ENCODE measurements at regions not wholly inside any gene's neighbourhood (a gene's known extent, or its start where the extent isn't known, plus 50 kb on each side); places are given as distances from the start of the nearest gene placed in this dataset.

- no peak for DNase-seq
Observed at GRCh38 chr5:156232251-156232869, 94.6 kb upstream of the SGCD start.

GRCh38 chr5:156237361-156237760 is 89.6 kb upstream of the SGCD start:
- no peak for DNase-seq

GRCh38 chr5:156239800-156240199 is 87.2 kb upstream of the SGCD start:
- no peak for DNase-seq

- DNase-seq, result no peak
Observed at GRCh38 chr5:156240414-156240813, 86.5 kb upstream of the SGCD start.

GRCh38 chr5:156241266-156241665 is 85.7 kb upstream of the SGCD start:
- no peak for DNase-seq

DNA sequence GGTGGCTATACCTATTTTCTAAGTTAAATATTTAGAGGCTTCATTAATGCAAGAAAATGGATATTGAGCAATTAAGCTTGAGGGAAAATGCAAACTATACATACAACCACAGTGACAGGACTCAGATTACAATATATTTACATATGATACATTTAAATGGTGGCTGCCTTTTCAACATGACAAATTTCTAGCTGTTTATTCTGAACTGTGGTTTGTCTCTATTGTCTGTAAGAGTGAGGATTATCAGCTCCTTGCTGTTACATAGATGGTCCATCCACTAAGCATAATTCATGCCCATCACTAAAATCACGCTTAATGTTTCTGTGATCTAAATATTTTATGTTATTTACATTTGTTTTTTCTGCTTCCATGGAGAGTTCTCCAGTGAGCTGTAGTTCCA is 81.1 kb upstream of the SGCD start:
- no peak for DNase-seq

GRCh38 chr5:156251076-156251475 is 75.9 kb upstream of the SGCD start:
- no peak for DNase-seq

- no peak for DNase-seq
Observed at GRCh38 chr5:156253130-156253529, 73.8 kb upstream of the SGCD start.

DNA sequence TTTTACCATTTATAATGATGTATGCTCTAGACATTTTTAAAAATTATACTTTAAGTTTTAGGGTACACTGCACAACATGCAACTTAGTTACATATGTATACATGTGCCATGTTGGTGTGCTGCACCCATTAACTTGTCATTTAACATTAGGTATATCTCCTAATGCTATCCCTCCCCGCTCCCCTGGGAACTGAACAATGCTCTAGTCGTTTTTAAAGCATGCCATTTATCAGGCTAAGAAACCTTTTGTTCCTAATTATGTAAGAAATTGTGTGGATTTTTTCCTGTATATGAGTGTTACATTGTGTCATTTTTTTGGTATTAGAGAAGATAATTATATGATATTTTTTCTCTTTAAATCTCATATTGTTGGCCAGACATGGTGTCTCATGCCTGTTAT is 72.8 kb upstream of the SGCD start:
- no peak for DNase-seq

DNA sequence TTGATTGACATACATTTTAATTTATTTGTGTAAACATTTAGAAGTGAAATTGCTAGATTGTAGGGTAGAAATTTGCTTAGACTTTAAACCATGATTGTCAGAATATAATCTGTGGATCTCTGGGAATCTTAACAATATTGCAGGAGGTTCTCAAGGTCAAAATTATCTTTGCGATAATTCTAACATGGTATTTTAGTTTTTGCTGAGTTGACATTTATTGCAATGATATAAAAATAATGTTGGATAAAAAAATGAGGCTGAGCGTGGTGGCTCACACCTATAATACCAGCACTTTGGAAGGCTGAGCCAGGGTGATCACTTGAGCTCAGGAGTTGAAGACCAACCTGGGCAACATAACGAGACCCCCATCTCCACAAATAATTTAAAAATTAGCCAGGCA is 70.3 kb upstream of the SGCD start:
- DNase-seq, result no peak

DNA sequence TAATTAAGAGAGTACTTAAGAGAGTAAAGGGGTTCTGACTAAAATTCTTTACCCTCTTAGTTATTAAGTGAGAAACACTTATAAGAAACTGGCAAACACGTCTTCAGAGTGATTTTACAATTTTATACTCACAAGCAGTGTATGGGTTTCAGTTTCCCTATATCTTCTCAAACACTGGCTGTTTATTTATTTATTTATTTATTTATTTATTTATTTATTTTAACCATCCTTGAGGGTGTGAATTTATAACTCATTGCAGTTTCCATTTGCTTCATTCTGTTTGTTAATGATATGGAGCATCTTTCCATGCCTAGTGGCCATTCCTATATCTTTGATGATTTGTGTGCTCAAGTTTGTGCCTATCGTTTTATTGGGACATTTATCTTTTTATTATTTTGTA is 68.0 kb upstream of the SGCD start:
- DNase-seq, result no peak

GRCh38 chr5:156259618-156260017 is 67.3 kb upstream of the SGCD start:
- DNase-seq, result no peak

GRCh38 chr5:156261275-156261939 is 65.6 kb upstream of the SGCD start:
- DNase-seq, result no peak

DNA sequence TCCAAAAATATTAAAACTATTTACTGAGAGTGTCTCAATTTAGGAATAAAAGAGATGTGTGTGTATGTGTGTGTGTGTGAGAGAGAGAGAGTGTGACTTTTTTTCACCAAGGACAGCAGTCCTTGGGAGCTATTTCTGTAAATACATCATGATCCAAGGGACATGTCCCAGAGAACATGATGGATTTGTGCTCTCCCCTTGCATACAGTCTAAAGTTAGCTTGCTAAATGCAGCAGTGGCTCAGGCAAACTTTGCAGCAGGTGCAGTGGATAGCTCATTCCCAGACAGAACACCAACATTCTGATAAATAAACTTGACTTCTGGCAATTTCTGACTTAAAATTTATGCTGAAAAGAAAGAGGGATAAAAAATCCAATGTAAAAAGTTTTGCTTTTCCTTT is 55.4 kb upstream of the SGCD start:
- DNase-seq, result no peak

DNA sequence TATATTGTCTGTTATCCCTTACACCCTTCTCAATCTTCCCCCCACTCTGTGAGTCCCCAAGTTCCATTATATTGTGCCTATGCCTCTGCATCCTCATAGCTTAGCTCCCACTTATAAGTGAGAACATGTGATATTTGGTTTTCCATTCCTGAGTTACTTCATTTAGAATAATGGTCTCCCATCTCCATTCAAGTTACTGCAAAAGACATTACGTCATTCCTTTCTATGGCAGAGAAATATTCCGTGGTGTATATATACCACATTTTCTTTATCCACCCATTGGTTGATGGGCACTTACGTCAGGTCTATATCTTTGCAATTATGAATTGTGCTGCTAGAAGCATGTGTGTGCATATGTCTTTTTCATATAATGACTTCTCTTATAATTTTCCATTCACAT is 54.8 kb upstream of the SGCD start:
- DNase-seq, result no peak

- DNase-seq, result no peak
Observed at GRCh38 chr5:156273325-156273724, 53.6 kb upstream of the SGCD start.

- no peak for DNase-seq
Observed at GRCh38 chr5:156274453-156274852, 52.5 kb upstream of the SGCD start.
